ENCODE measurements at regions not wholly inside any gene's neighbourhood (a gene's known extent, or its start where the extent isn't known, plus 50 kb on each side); places are given as distances from the start of the nearest gene placed in this dataset.
"Not testable (repeated sequence)": the region's sequence is repeated elsewhere in the genome, so short reads cannot be mapped to it uniquely, and the experiment has no call there.

DNA sequence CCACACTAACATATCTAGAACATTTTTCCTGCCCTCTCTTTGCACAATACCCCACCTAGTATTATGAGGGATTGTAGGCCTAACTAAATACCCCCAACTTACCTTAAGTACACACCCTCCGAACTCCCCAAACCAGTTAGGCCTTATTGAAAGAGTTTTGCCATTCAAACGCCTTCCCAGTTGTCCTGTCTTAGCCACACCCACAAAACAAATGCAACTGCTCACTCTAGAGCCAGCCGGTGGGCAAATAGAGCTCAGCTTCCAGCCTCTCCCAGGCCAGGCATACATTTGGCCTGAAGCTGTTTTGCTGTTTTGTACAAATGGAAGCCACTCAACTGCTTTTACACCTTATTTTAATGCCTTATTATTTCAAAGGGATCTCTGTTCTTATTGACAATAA lies 224.2 kb upstream of the RUNX1 start:
- TF ChIP-seq, protein P1, sequence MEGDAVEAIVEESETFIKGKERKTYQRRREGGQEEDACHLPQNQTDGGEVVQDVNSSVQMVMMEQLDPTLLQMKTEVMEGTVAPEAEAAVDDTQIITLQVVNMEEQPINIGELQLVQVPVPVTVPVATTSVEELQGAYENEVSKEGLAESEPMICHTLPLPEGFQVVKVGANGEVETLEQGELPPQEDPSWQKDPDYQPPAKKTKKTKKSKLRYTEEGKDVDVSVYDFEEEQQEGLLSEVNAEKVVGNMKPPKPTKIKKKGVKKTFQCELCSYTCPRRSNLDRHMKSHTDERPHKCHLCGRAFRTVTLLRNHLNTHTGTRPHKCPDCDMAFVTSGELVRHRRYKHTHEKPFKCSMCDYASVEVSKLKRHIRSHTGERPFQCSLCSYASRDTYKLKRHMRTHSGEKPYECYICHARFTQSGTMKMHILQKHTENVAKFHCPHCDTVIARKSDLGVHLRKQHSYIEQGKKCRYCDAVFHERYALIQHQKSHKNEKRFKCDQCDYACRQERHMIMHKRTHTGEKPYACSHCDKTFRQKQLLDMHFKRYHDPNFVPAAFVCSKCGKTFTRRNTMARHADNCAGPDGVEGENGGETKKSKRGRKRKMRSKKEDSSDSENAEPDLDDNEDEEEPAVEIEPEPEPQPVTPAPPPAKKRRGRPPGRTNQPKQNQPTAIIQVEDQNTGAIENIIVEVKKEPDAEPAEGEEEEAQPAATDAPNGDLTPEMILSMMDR (conservative IDR thresholded peaks at IDR 0.05; ENCODE audit: low read length): no peak
- no peak overlapping the region for H3K4me3 ChIP-seq (ENCODE audit: low read length)
- DNase-seq (ENCODE audit: low read depth): no peak

DNA sequence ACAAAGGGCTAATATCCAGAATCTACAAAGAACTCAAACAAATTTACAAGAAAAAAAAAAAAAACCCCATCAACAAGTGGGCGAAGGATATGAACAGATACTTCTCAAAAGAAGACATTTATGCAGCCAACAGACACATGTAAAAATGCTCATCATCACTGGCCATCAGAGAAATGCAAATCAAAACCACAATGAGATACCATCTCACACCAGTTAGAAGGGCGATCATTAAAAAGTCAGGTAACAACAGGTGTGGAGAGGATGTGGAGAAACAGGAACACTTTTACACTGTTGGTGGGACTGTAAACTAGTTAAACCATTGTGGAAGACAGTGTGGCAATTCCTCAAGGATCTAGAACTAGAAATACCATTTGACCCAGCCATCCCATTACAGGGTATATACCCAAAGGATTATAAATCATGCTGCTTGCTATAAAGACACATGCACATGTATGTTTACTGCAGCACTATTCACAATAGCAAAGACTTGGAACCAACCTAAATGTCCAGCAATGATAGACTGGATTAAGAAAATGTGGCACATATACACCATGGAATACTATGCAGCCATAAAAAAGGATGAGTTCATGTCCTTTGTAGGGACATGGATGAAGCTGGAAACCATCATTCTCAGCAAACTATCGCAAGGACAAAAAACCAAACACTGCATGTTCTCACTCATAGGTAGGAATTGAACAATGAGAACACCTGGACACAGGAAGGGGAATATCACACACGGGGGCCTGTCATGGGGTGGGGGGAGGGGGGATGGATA lies 222.4 kb upstream of the RUNX1 start:
- not testable (repeated sequence) for H3K4me3 ChIP-seq (ENCODE audit: low read length); DNase-seq (ENCODE audit: low read depth)

DNA sequence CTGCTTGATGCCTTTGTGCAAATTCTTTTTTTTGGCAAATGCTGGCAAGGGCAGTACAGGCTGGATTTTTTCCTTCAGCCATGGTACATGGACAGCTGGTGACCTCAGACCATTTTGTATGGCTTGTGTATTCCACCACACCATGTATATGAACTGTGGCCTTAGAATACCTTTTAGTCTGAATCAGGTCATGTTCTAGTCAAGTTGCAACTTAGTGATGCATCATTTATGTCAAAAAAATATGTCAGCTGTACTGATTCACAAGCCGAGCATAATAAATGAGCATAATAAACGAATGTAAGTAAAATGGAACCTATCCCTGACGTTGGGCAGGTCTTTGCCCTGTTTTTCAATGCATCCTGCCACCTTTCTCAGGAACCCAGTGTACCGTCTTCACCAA lies 219.7 kb upstream of the RUNX1 start:
- DNase-seq (ENCODE audit: low read depth): no peak
- TF ChIP-seq, protein P1 (conservative IDR thresholded peaks at IDR 0.05; ENCODE audit: low read length): no peak
- no peak overlapping the region for H3K4me3 ChIP-seq (ENCODE audit: low read length)

DNA sequence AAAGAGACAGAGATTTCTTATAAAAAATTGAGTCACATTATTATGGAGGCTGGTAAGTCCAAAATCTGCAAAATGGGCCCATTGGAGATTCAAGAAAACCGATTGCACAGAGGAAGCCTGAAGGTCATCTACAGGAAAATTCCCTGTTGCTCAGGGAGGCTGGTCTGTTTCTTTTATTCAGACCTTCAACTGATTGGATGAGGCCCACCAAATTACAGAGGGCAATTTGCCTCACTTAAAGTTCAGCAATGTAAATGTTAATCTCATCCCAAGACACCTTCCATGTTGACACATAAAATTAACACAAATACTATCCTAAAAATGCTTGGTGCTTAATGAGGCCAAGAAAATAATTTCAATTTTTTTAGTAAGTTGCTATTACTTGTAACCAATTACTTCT lies 219.2 kb upstream of the RUNX1 start:
- TF ChIP-seq, protein P1 (conservative IDR thresholded peaks at IDR 0.05; ENCODE audit: low read length): no peak
- H3K4me3 ChIP-seq (ENCODE audit: low read length): no peak overlapping the region
- DNase-seq (ENCODE audit: low read depth): no peak

DNA sequence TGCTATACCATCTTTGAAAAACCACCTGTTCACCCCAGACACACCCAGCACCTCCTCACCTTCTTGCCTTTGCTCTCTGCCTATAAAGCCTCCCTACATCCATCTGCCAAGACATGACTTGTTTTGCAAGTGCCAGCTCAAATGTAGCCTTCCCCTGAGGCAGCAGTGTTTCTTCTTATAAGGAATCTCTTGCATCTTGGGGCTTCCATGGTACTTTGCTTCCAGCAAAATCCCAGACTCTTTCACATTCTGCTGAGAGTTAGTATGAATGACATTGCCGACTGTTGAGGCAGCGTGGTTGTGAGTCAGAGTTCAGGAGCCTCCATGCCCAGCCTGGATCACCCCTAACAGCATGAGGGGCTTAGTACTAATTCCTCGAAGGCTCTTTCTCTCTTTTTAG lies 217.4 kb upstream of the RUNX1 start:
- DNase-seq (ENCODE audit: low read depth): no peak
- H3K4me3 ChIP-seq (ENCODE audit: low read length): no peak overlapping the region

DNA sequence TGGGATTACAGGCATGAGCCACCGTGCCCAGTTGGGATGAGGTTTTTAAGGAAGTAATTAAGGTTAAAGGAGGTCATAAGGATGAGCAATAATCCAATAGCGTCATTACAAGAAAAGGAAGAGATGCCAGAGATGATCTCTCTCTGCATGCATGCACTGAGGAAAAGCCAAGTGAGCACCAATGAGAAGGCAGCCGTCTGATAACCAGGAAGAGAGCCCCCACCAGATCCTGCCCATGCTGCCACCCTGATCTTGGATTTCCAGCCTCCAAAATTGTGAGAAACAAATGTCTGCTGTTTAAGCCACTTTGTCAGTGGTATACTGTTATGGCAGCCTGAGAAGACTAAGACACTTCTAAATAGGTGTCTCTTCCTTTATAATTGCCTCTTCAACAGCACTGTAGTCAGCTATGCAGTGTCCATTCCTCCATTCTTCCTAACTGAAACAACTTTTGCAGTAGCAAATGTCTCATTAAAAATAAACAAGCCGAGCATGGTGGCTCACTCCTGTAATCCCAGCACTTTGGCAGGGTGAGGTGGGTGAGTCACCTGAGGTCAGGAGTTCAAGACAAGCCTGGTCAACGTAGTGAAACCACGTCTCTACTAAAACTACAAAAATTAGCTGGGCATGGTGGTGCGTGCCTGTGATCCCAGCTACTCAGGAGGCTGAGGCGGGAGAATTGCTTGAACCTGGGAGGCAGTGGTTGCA lies 216.2 kb upstream of the RUNX1 start:
- TF ChIP-seq, protein P1 (conservative IDR thresholded peaks at IDR 0.05; ENCODE audit: low read length): no peak
- H3K4me3 ChIP-seq (ENCODE audit: low read length): no peak overlapping the region
- peak; percentile 50 for DNase-seq (ENCODE audit: low read depth)

More for the DNA sequence above, 217.4 kb upstream of the RUNX1 start:
- TF ChIP-seq, protein P1 (conservative IDR thresholded peaks at IDR 0.05; ENCODE audit: low read length): no peak

DNA sequence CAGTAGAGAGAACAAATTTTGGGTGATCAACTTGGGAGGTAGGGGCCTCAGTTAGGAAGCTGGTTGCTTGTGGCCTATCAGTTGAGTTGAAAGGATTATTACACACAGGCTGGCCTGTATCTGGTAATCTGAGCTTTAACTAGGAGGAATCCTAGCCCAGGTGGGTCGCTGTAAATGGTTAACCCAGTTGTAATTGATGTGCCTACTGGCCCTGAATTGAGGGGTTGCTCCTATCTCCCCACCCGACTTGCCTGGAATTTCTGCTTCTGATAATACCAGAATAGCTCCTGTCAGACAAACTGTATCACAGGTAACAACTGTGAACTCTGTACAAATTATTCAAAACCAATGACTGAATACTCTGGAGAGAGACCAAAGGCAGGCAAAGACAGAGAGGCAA lies 210.4 kb upstream of the RUNX1 start:
- TF ChIP-seq, protein P1 (conservative IDR thresholded peaks at IDR 0.05; ENCODE audit: low read length): no peak
- H3K4me3 ChIP-seq (ENCODE audit: low read length): no peak overlapping the region
- no peak for DNase-seq (ENCODE audit: low read depth)
